Natural killer cell (primary cell): ENCODE measurements at regions not wholly inside any gene's neighbourhood (a gene's known extent, or its start where the extent isn't known, plus 50 kb on each side); places are given as distances from the start of the nearest gene placed in this dataset.

ENCODE experiments used
- ATAC-seq, 3 donors: fragments of 150-1000 bp in 2 of 3; fragments of 200-7000 bp in 1 of 3; cut with Tn5 transposase; 1 replicate in 1 of 3; 2 replicates in 2 of 3; pipeline ENCODE4 v1.10.0; 2021; ENCODE audit warnings: mild to moderate bottlenecking in 2 of 3, moderate library complexity in 2 of 3
- DNase-seq, 2 donors: peaks; one replicate each; pipeline versions ENCODE4 v3.0.0 to v3.0.0-alpha.2; 2013 to 2021; ENCODE audit warnings: mixed read lengths in 1 of 2
- H3K27ac ChIP-seq: one replicate; pipeline ENCODE4 v1.5.1; 2013; ENCODE audit warnings: mild to moderate bottlenecking, low read length
- H3K27me3 ChIP-seq: one replicate; pipeline ENCODE4 v1.6.1; 2013; ENCODE audit warnings: low read length; ENCODE audit not compliant: control insufficient read depth, insufficient read depth
- H3K36me3 ChIP-seq: one replicate; pipeline ENCODE4 v1.6.1; 2013; ENCODE audit warnings: low read length; ENCODE audit not compliant: control insufficient read depth, insufficient read depth
- H3K4me1 ChIP-seq: one replicate; pipeline ENCODE4 v1.6.1; 2013; ENCODE audit warnings: low read length; ENCODE audit not compliant: control insufficient read depth, insufficient read depth
- H3K4me3 ChIP-seq: one replicate; pipeline ENCODE4 v1.5.1; 2013; ENCODE audit warnings: low read length
- H3K9me3 ChIP-seq: one replicate; pipeline ENCODE4 v1.6.1; 2013; ENCODE audit warnings: low read length; ENCODE audit not compliant: control insufficient read depth, insufficient read depth
- H3K27ac Mint-ChIP-seq, 2 donors: one replicate each; pipeline ENCODE4 v1.8.0; 2022; ENCODE audit warnings: mild to moderate bottlenecking in 2 of 2, mixed read lengths in 2 of 2, moderate library complexity in 1 of 2
- H3K27me3 Mint-ChIP-seq, 2 donors: one replicate each; pipeline ENCODE4 v1.8.0; 2022; ENCODE audit warnings: low read depth in 2 of 2, mixed read lengths in 2 of 2
- H3K36me3 Mint-ChIP-seq: one replicate; pipeline ENCODE4 v1.8.0; 2022; ENCODE audit warnings: mixed read lengths
- H3K4me1 Mint-ChIP-seq, 2 donors: one replicate each; pipeline ENCODE4 v1.8.0; 2022; ENCODE audit warnings: mixed read lengths in 2 of 2
- H3K4me3 Mint-ChIP-seq: one replicate; pipeline ENCODE4 v1.8.0; 2022; ENCODE audit warnings: mild to moderate bottlenecking, moderate library complexity, mixed read lengths
- H3K9me3 Mint-ChIP-seq, 2 donors: one replicate each; pipeline ENCODE4 v1.8.0; 2022; ENCODE audit warnings: mixed read lengths in 2 of 2
- WGBS: methylation state at CpG from one replicate; pipeline ENCODE4 v1.1.7; 2013; ENCODE audit warnings: missing lambda C conversion rate; ENCODE audit not compliant: insufficient coverage; 5-methylcytosine and 5-hydroxymethylcytosine counted together
- intact Hi-C: fragments of 100-400 bp; cut with micrococcal nuclease; formaldehyde crosslinking; loops from one replicate; pipeline ENCODE4 v1.14.2; 2022
- TF ChIP-seq, protein P1 (sequence below): fragments of 200-600 bp; IDR thresholded peaks from one replicate; pipeline ENCODE4 v1.8.0; 2022; ENCODE audit warnings: antibody characterized with exemption

DNA sequence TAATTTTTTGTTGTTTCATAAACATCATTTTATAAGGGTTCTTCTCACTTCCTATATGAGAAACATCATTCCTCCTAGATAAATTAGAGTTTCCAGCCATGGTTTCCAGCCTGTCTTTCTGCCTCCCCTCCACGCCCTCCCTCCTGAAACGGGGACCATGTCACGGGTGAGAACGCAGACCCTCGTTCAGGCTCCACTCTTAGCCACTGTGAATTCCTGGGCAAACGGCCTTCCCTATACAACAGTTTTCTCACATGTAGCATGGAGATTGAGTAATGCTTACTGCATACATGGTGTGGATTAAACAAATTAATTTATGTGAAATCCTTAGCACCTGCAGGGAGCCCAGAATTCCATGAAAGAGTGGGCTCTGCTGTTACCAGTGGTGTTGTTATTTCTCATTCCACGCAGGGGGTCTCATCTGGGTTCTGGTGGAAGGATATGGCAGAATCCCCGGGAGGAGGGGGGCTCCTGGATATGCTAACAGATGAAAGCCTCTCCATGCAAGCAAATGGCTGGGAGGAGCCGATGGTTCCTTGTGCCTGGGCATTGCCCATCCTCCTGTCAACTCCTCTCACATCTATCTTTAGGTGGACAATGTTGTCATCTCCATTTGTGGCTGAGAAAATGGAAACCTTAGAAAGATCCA is 54.0 kb upstream of the TWIST2 start:
- Mint-ChIP-seq H3K36me3 (no peaks in the 10 kb centered on the region), H3K27ac (no peak overlapping the region), H3K27me3 (peaks cover 13 to 22% of the 10 kb centered on the region in 2 donors), H3K9me3 (no peaks in the 10 kb centered on the region), H3K4me1 (no peaks in the 10 kb centered on the region), H3K4me3 (no peak overlapping the region)
- Histone ChIP-seq H3K9me3 (no peaks in the 10 kb centered on the region), H3K4me1 (no peaks in the 10 kb centered on the region), H3K4me3 (no peak overlapping the region), H3K27ac (no peak overlapping the region), H3K36me3 (no peaks in the 10 kb centered on the region), H3K27me3 (no peaks in the 10 kb centered on the region)
- DNase-seq: no peak
- intact Hi-C loops: no loop called here
- no peak for ATAC-seq
- TF ChIP-seq, protein P1, sequence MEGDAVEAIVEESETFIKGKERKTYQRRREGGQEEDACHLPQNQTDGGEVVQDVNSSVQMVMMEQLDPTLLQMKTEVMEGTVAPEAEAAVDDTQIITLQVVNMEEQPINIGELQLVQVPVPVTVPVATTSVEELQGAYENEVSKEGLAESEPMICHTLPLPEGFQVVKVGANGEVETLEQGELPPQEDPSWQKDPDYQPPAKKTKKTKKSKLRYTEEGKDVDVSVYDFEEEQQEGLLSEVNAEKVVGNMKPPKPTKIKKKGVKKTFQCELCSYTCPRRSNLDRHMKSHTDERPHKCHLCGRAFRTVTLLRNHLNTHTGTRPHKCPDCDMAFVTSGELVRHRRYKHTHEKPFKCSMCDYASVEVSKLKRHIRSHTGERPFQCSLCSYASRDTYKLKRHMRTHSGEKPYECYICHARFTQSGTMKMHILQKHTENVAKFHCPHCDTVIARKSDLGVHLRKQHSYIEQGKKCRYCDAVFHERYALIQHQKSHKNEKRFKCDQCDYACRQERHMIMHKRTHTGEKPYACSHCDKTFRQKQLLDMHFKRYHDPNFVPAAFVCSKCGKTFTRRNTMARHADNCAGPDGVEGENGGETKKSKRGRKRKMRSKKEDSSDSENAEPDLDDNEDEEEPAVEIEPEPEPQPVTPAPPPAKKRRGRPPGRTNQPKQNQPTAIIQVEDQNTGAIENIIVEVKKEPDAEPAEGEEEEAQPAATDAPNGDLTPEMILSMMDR: no peak
- whole genome bisulfite sequencing: 92% methylated on average over 8 of the region's 9 CpGs

DNA sequence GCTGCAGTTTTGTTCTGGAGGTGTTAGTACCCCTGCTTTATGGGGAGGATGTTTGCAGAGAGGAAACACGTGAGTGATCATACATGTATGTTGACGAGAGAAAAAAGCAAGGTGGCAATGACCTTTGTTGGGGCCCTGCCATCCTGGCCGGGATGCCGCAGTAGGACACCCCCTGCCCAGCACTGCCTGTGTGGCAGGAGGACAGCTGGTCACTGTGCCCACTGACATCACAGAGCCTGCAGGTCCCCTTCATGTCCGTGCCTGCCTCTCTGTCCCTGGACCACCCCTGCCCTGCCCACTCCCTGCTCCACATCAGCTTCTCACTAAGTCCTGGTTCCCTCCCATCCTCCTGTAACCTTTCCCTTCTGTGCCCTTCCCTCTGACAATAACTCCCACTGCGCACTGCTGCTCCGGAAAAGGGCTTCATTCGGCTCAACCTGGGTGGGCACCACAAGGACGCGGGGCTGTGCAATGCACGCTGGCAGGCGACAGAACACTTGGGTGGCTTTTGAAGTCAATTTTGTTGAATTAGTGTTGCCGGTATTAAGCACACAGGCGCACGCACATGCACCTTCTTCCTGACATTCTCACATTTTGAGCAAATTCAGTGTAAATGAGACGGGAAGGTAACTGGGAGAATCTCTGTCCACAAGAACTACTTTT is 51.5 kb upstream of the TWIST2 start:
- no peak for ATAC-seq
- intact Hi-C loops: no loop called here
- H3K4me1 Mint-ChIP-seq: no peaks in the 10 kb centered on the region
- Histone ChIP-seq H3K4me3 (no peak overlapping the region), H3K27me3 (no peaks in the 10 kb centered on the region), H3K36me3 (no peaks in the 10 kb centered on the region), H3K9me3 (no peaks in the 10 kb centered on the region), H3K4me1 (no peaks in the 10 kb centered on the region), H3K27ac (no peak overlapping the region)
- peaks cover 12 to 34% of the 10 kb centered on the region in 2 donors for H3K27me3 Mint-ChIP-seq
- H3K27ac Mint-ChIP-seq: no peak overlapping the region
- H3K36me3 Mint-ChIP-seq: no peaks in the 10 kb centered on the region
- 89% methylated on average over 16 of the region's 16 CpGs for WGBS
- H3K4me3 Mint-ChIP-seq: no peak overlapping the region
- DNase-seq: no peak
- H3K9me3 Mint-ChIP-seq: no peaks in the 10 kb centered on the region
- TF ChIP-seq, protein P1: no peak

DNA sequence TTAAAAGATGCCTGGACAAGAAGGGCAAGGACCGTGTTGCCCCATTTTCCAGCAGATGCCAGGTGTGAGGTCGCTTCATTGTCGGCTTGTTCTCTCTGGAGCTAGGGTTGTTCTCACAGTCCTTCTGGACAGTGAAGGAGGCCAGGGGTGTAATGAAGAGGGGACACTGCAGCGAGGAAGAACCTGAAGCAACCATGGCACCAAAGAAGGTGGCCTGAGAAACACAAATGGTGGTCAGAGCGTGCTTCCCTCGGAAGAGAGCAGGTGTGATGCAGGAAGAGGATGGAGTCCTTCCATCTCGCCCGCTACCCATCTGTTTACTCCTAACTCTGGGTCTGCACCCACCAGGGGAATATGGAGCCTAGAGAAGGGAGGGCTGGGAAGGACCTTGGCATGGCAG is 50.3 kb upstream of the TWIST2 start:
- Histone ChIP-seq H3K27me3 (no peaks in the 10 kb centered on the region), H3K27ac (no peak overlapping the region), H3K36me3 (no peaks in the 10 kb centered on the region), H3K4me1 (no peaks in the 10 kb centered on the region), H3K4me3 (no peak overlapping the region), H3K9me3 (no peaks in the 10 kb centered on the region)
- Mint-ChIP-seq H3K4me1 (no peaks in the 10 kb centered on the region), H3K36me3 (no peaks in the 10 kb centered on the region), H3K27me3 (peaks cover 16 to 44% of the 10 kb centered on the region in 2 donors), H3K9me3 (no peaks in the 10 kb centered on the region), H3K4me3 (no peak overlapping the region), H3K27ac (no peak overlapping the region)
- DNase-seq: no peak
- 95% methylated on average over 8 of the region's 8 CpGs for WGBS
- ATAC-seq: no peak
- intact Hi-C loops: no loop called here
- TF ChIP-seq, protein P1: no peak
